Left forelimb (tissue), 1 donor: ENCODE measurements at regions not wholly inside any gene's neighbourhood (a gene's known extent, or its start where the extent isn't known, plus 50 kb on each side); places are given as distances from the start of the nearest gene placed in this dataset.
"Not testable (repeated sequence)": the region's sequence is repeated elsewhere in the genome, so short reads cannot be mapped to it uniquely, and the experiment has no call there.

Experiments used
- DNase-seq: peaks from one replicate; pipeline ENCODE4 v3.0.0-alpha.2; 2018; ENCODE audit warnings: low spot score

GRCh38 chr14:71602524-71602923 is 329.7 kb upstream of the RGS6 start:
- DNase-seq, result no peak

- DNase-seq, result no peak
Measured at GRCh38 chr14:71604231-71604630, 328.0 kb upstream of the RGS6 start.

- no peak for DNase-seq
Measured at GRCh38 chr14:71606064-71606463, 326.2 kb upstream of the RGS6 start.

GRCh38 chr14:71606575-71606974 is 325.7 kb upstream of the RGS6 start:
- DNase-seq, result no peak

GRCh38 chr14:71607056-71607455 is 325.2 kb upstream of the RGS6 start:
- no peak for DNase-seq

GRCh38 chr14:71610149-71610548 is 322.1 kb upstream of the RGS6 start:
- no peak for DNase-seq

- DNase-seq, result no peak
Measured at GRCh38 chr14:71610797-71611196, 321.4 kb upstream of the RGS6 start.

GRCh38 chr14:71613168-71613567 is 319.1 kb upstream of the RGS6 start:
- no peak for DNase-seq

GRCh38 chr14:71616013-71616412 is 316.2 kb upstream of the RGS6 start:
- DNase-seq, result no peak

GRCh38 chr14:71618047-71618446 is 314.2 kb upstream of the RGS6 start:
- DNase-seq, result no peak

- DNase-seq, result no peak
Measured at GRCh38 chr14:71618716-71619115, 313.5 kb upstream of the RGS6 start.

GRCh38 chr14:71619472-71619871 is 312.8 kb upstream of the RGS6 start:
- DNase-seq, result no peak

- DNase-seq, result no peak
Measured at GRCh38 chr14:71620401-71620800, 311.8 kb upstream of the RGS6 start.

- DNase-seq, result no peak
Measured at GRCh38 chr14:71621276-71621675, 311.0 kb upstream of the RGS6 start.

GRCh38 chr14:71621980-71622605 is 310.1 kb upstream of the RGS6 start:
- DNase-seq, result no peak

- DNase-seq, result no peak
Measured at GRCh38 chr14:71623939-71624338, 308.3 kb upstream of the RGS6 start.

- no peak for DNase-seq
Measured at GRCh38 chr14:71625175-71625574, 307.1 kb upstream of the RGS6 start.

- DNase-seq, result no peak
Measured at GRCh38 chr14:71625891-71626701, 306.1 kb upstream of the RGS6 start.

GRCh38 chr14:71628433-71628832 is 303.8 kb upstream of the RGS6 start:
- DNase-seq, result no peak

GRCh38 chr14:71629250-71629649 is 303.0 kb upstream of the RGS6 start:
- no peak for DNase-seq

- DNase-seq, result no peak
Measured at GRCh38 chr14:71629765-71630492, 302.3 kb upstream of the RGS6 start.

GRCh38 chr14:71631030-71631429 is 301.2 kb upstream of the RGS6 start:
- not testable (repeated sequence) for DNase-seq

GRCh38 chr14:71632440-71632946 is 299.7 kb upstream of the RGS6 start:
- DNase-seq, result no peak
